ENCODE measurements at regions not wholly inside any gene's neighbourhood (a gene's known extent, or its start where the extent isn't known, plus 50 kb on each side); places are given as distances from the start of the nearest gene placed in this dataset.

- ChIA-PET POLR2A (ENCODE audit: unreplicated experiment) (no interaction called here), CTCF (no interaction called here)
- no peaks in the 10 kb centered on the region for H4K20me1 ChIP-seq (ENCODE audit: insufficient read depth, low read length)
- BruUV-seq (replicated peaks), result no TSS peak
- DNase-seq, result no peak
- no peak overlapping the region for H3K9ac ChIP-seq (ENCODE audit: low read depth, low read length)
- H2BK5ac ChIP-seq (ENCODE audit: low read depth, low read length, poor library complexity, severe bottlenecking), result no peak overlapping the region
- H3K14ac ChIP-seq (replicated peaks; ENCODE audit: low read depth, low read length), result no peak overlapping the region
- H3K36me3 ChIP-seq (ENCODE audit: control insufficient read depth, insufficient read depth, low read length), result no peaks in the 10 kb centered on the region
- H3K27me3 ChIP-seq (ENCODE audit: control insufficient read depth, insufficient read depth, low read length), result no peaks in the 10 kb centered on the region
- H3K27ac ChIP-seq (ENCODE audit: insufficient read depth, low read length), result no peak overlapping the region
- no peak overlapping the region for H2BK20ac ChIP-seq (ENCODE audit: low read depth, low read length)
- dilution Hi-C loops (cut with HindIII; ENCODE audit: low sequenced_read_pairs, unreplicated experiment) (no loop called here), in situ Hi-C loops (cut with MboI; ENCODE audit: low sequenced_read_pairs) (no loop called here), intact Hi-C loops (cut with micrococcal nuclease) (no loop called here)
- no peak overlapping the region for H2BK15ac ChIP-seq (ENCODE audit: low read depth, low read length)
- no peak overlapping the region for H3K4ac ChIP-seq (ENCODE audit: low read depth, low read length)
- 51% methylated on average over 27 of the region's 44 CpGs; no CpG with 5 or more reads in 1 of the 2 experiments for WGBS, 2 experiments (ENCODE audit: extremely low coverage in 2 of 2, insufficient read length in 1 of 2)
- TF ChIP-seq MAZ (IDR thresholded peaks at IDR 0.05; ENCODE audit: borderline replicate concordance, low read depth, low read length) (no peak), RCOR1 (IDR thresholded peaks at IDR 0.05; ENCODE audit: insufficient replicate concordance, low read length) (no peak), RAD21 (IDR thresholded peaks at IDR 0.05; ENCODE audit: low read length) (no peak), BHLHE40 (IDR thresholded peaks at IDR 0.05; ENCODE audit: low read depth, low read length) (no peak), SMC3 (IDR thresholded peaks at IDR 0.05; ENCODE audit: low read depth, low read length) (no peak), MXI1 (IDR thresholded peaks at IDR 0.05; ENCODE audit: borderline replicate concordance, low read depth, low read length) (no peak), NFE2L2 (IDR thresholded peaks at IDR 0.05; ENCODE audit: low read depth, low read length) (no peak), CHD1 (IDR thresholded peaks at IDR 0.05; ENCODE audit: low read depth, low read length) (no peak), CEBPB (IDR thresholded peaks at IDR 0.05; ENCODE audit: low read depth, low read length) (no peak), RFX5 (IDR thresholded peaks at IDR 0.05; ENCODE audit: low read depth, low read length) (no peak), FOS (IDR thresholded peaks at IDR 0.05; ENCODE audit: low read depth, low read length) (no peak), USF2 (IDR thresholded peaks at IDR 0.05; ENCODE audit: low read depth, low read length) (no peak), POLR2A (IDR thresholded peaks at IDR 0.05; ENCODE audit: low read depth, low read length) (no peak), MAFK (IDR thresholded peaks at IDR 0.05; ENCODE audit: low read depth, low read length) (no peak)
- TF ChIP-seq, protein P1, sequence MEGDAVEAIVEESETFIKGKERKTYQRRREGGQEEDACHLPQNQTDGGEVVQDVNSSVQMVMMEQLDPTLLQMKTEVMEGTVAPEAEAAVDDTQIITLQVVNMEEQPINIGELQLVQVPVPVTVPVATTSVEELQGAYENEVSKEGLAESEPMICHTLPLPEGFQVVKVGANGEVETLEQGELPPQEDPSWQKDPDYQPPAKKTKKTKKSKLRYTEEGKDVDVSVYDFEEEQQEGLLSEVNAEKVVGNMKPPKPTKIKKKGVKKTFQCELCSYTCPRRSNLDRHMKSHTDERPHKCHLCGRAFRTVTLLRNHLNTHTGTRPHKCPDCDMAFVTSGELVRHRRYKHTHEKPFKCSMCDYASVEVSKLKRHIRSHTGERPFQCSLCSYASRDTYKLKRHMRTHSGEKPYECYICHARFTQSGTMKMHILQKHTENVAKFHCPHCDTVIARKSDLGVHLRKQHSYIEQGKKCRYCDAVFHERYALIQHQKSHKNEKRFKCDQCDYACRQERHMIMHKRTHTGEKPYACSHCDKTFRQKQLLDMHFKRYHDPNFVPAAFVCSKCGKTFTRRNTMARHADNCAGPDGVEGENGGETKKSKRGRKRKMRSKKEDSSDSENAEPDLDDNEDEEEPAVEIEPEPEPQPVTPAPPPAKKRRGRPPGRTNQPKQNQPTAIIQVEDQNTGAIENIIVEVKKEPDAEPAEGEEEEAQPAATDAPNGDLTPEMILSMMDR (conservative IDR thresholded peaks at IDR 0.05; ENCODE audit: low read depth, low read length), result no peak
- TF ChIP-seq, protein P2, sequence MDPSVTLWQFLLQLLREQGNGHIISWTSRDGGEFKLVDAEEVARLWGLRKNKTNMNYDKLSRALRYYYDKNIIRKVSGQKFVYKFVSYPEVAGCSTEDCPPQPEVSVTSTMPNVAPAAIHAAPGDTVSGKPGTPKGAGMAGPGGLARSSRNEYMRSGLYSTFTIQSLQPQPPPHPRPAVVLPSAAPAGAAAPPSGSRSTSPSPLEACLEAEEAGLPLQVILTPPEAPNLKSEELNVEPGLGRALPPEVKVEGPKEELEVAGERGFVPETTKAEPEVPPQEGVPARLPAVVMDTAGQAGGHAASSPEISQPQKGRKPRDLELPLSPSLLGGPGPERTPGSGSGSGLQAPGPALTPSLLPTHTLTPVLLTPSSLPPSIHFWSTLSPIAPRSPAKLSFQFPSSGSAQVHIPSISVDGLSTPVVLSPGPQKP (IDR thresholded peaks at IDR 0.05; ENCODE audit: borderline replicate concordance, low read depth, low read length), result no peak
- no peak overlapping the region for H4K91ac ChIP-seq (ENCODE audit: insufficient read depth, low read depth, low read length)
- H4K8ac ChIP-seq (ENCODE audit: low read depth in 2 of 2, low read length in 2 of 2), result no peak overlapping the region
- no peaks in the 10 kb centered on the region for H3K4me1 ChIP-seq (ENCODE audit: control insufficient read depth, insufficient read depth, low read length)
- no peak overlapping the region for H4K5ac ChIP-seq (ENCODE audit: low read depth, low read length)
- H3K4me2 ChIP-seq (ENCODE audit: low read depth, low read length), result no peak overlapping the region
- H3K56ac ChIP-seq (ENCODE audit: extremely low read depth, insufficient read depth, low read length), result no peak overlapping the region
- H2BK120ac ChIP-seq (ENCODE audit: low read depth, low read length), result no peak overlapping the region
- H3K18ac ChIP-seq (ENCODE audit: low read depth, low read length), result no peak overlapping the region
- no peak overlapping the region for H3K4me3 ChIP-seq (ENCODE audit: insufficient read depth, low read depth, low read length)
- H3K23ac ChIP-seq (ENCODE audit: low read depth, low read length), result no peak overlapping the region
- no peak for ATAC-seq (ENCODE audit: low read depth)
- peaks cover 22% of the 10 kb centered on the region for H3K9me3 ChIP-seq (ENCODE audit: control insufficient read depth, insufficient read depth, low read length)
- no peak overlapping the region for H2AK9ac ChIP-seq (replicated peaks; ENCODE audit: low read depth, low read length, poor library complexity)
- H3K9me1 ChIP-seq (ENCODE audit: insufficient read depth, low read length), result no peaks in the 10 kb centered on the region
- no peak overlapping the region for H2AFZ ChIP-seq (replicated peaks; ENCODE audit: low read length, poor library complexity)
- H2AK5ac ChIP-seq (ENCODE audit: low read depth, low read length), result no peak overlapping the region
- H3K79me1 ChIP-seq (ENCODE audit: low read depth in 1 of 2, low read length in 2 of 2), result no peaks in the 10 kb centered on the region
Measured at GRCh38 chr7:56447864-56448693, 331.9 kb upstream of the NUPR2 start.
